Glutamatergic neuron (in vitro differentiated cells): ENCODE measurements at regions not wholly inside any gene's neighbourhood (a gene's known extent, or its start where the extent isn't known, plus 50 kb on each side); places are given as distances from the start of the nearest gene placed in this dataset.

ENCODE experiments used
- DNase-seq: peaks from one replicate; pipeline ENCODE4 v3.0.0; 2022
- H3K27ac Mint-ChIP-seq: one replicate; pipeline ENCODE4 v1.8.0; 2020; ENCODE audit warnings: mild to moderate bottlenecking, mixed read lengths, inconsistent platforms; ENCODE audit not compliant: unreplicated experiment
- H3K27me3 Mint-ChIP-seq: one replicate; pipeline ENCODE4 v1.8.0; 2020; ENCODE audit warnings: mild to moderate bottlenecking, moderate library complexity, mixed read lengths, inconsistent platforms; ENCODE audit not compliant: unreplicated experiment
- H3K36me3 Mint-ChIP-seq: one replicate; pipeline ENCODE4 v1.8.0; 2020; ENCODE audit warnings: mild to moderate bottlenecking, mixed read lengths, inconsistent platforms; ENCODE audit not compliant: unreplicated experiment
- H3K4me1 Mint-ChIP-seq: one replicate; pipeline ENCODE4 v1.8.0; 2020; ENCODE audit warnings: mild to moderate bottlenecking, low read depth, mixed read lengths, inconsistent platforms; ENCODE audit not compliant: unreplicated experiment
- H3K4me3 Mint-ChIP-seq: one replicate; pipeline ENCODE4 v1.8.0; 2020; ENCODE audit warnings: mild to moderate bottlenecking, mixed read lengths, inconsistent platforms; ENCODE audit not compliant: unreplicated experiment
- H3K9me3 Mint-ChIP-seq: one replicate; pipeline ENCODE4 v1.8.0; 2020; ENCODE audit warnings: mild to moderate bottlenecking, moderate library complexity, mixed read lengths, inconsistent platforms; ENCODE audit not compliant: unreplicated experiment
- TF ChIP-seq, protein P1 (sequence below): fragments of 200-600 bp; sonication (generic); IDR thresholded peaks from one replicate; pipeline ENCODE4 v1.5.0; 2021; ENCODE audit not compliant: partially characterized antibody, unreplicated experiment

DNA sequence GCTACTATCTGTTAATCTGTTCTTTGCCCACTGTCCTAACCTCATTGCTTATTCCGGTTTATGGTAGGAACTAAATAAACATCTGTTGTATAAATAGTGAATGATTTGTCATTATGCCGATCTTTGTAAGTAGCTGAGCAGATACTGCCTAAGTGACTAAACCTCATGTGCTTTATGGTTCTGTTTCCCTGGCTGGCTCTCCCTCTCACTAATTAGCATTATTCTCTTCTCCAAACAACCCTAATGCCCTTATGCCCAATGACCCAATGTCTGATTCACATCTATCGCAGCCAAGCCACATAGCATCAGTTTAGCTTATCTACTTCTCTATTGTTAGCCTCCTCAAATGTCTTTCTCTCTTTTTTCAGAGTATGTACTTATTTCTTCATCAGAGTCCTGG, 462.3 kb upstream of the POT1 start:
- Mint-ChIP-seq H3K9me3 (no peaks in the 10 kb centered on the region), H3K27ac (no peak overlapping the region), H3K4me3 (no peak overlapping the region), H3K27me3 (no peaks in the 10 kb centered on the region), H3K36me3 (no peaks in the 10 kb centered on the region), H3K4me1 (no peaks in the 10 kb centered on the region)
- no peak for DNase-seq
- TF ChIP-seq, protein P1, sequence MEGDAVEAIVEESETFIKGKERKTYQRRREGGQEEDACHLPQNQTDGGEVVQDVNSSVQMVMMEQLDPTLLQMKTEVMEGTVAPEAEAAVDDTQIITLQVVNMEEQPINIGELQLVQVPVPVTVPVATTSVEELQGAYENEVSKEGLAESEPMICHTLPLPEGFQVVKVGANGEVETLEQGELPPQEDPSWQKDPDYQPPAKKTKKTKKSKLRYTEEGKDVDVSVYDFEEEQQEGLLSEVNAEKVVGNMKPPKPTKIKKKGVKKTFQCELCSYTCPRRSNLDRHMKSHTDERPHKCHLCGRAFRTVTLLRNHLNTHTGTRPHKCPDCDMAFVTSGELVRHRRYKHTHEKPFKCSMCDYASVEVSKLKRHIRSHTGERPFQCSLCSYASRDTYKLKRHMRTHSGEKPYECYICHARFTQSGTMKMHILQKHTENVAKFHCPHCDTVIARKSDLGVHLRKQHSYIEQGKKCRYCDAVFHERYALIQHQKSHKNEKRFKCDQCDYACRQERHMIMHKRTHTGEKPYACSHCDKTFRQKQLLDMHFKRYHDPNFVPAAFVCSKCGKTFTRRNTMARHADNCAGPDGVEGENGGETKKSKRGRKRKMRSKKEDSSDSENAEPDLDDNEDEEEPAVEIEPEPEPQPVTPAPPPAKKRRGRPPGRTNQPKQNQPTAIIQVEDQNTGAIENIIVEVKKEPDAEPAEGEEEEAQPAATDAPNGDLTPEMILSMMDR, result no peak

DNA sequence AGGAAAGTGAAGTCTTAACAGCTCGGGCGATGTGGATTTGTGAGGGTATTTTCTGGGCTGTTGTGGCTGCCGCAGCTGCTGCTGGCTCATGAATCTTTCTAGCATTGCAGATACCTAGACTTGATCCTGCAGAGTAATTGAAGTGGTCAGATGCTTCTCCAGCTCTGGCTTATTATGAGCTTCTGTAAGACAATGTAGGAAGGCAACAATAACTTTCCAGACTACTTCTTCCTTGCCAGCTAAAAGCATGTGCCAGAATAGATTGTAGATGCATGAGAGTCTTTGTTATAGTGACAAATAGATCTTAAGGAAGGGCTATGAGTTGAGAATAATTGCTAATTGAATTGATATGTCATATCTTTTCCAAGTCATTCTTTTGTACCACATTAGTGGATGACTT, 461.4 kb upstream of the POT1 start:
- no peaks in the 10 kb centered on the region for H3K36me3 Mint-ChIP-seq
- TF ChIP-seq, protein P1, result no peak
- no peak for DNase-seq
- H3K4me1 Mint-ChIP-seq, result no peaks in the 10 kb centered on the region
- no peak overlapping the region for H3K27ac Mint-ChIP-seq
- no peak overlapping the region for H3K4me3 Mint-ChIP-seq
- no peaks in the 10 kb centered on the region for H3K9me3 Mint-ChIP-seq
- no peaks in the 10 kb centered on the region for H3K27me3 Mint-ChIP-seq

DNA sequence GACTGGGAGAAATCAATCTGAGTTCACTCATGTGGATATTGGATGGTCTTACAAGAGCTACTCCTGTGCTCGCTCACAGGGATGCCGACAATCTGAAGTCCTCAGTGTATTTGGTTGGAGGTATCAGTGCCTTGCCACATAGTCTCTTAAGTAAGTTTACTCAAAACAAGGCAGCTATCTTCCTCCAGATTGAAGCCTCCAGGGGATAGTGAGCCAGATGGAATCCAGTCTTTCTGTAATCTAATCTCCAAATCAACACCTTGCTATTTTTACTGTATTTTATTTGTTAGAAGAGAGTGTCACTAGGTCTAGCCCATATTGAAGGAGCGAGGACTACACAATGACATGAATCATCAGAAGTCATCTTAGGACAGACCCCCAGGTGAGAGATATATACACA, 456.6 kb upstream of the POT1 start:
- H3K4me3 Mint-ChIP-seq, result no peak overlapping the region
- TF ChIP-seq, protein P1, result no peak
- no peak for DNase-seq
- no peak overlapping the region for H3K27ac Mint-ChIP-seq
- no peaks in the 10 kb centered on the region for H3K27me3 Mint-ChIP-seq
- no peaks in the 10 kb centered on the region for H3K4me1 Mint-ChIP-seq
- H3K9me3 Mint-ChIP-seq, result peaks cover 2% of the 10 kb centered on the region
- H3K36me3 Mint-ChIP-seq, result peaks cover 12% of the 10 kb centered on the region

DNA sequence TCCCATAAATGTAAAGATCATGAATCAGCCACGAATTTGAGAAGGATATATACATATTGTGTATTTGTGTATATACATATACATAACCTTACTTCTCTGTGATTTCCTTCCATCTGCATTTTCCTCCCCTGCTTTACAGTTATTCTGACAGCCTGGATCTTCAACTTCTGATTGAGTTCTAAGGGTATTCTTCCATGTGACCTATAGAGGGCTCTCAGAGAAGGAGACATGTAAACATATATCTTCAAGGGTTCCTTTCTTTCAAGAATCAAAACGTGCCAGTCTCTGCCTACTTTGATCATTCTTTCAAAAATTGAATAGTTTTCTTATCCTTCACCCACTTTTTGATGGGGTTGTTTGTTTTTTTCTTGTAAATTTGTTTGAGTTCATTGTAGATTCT, 453.7 kb upstream of the POT1 start:
- H3K27ac Mint-ChIP-seq, result no peak overlapping the region
- H3K4me1 Mint-ChIP-seq, result peaks cover 3% of the 10 kb centered on the region
- TF ChIP-seq, protein P1, result no peak
- H3K36me3 Mint-ChIP-seq, result peaks cover 12% of the 10 kb centered on the region
- no peak for DNase-seq
- no peak overlapping the region for H3K4me3 Mint-ChIP-seq
- peaks cover 2% of the 10 kb centered on the region for H3K9me3 Mint-ChIP-seq
- no peaks in the 10 kb centered on the region for H3K27me3 Mint-ChIP-seq

DNA sequence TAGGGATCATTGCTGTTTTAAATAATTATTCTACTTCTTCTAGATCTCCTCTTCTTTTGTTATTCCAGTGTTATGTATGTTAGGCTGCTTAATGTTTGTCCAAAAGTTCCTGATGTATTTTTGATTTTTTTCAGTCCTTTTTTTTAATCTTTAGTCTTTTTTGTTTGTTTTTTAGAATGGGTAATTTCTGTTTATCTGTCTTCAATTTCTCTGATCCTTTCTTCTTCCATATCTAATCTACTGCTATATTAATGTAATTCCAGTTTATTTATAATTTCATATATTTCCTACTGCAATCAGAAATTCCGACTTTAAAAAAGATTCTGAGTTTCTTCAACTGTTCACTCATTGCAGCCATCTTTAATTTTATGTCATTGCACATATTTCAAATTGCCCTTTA, 452.8 kb upstream of the POT1 start:
- TF ChIP-seq, protein P1, result no peak
- H3K4me3 Mint-ChIP-seq, result no peak overlapping the region

More for the DNA sequence above, 452.8 kb upstream of the POT1 start:
- H3K9me3 Mint-ChIP-seq, result peaks cover 2% of the 10 kb centered on the region
- peaks cover 6% of the 10 kb centered on the region for H3K4me1 Mint-ChIP-seq
- no peak overlapping the region for H3K27ac Mint-ChIP-seq
- no peaks in the 10 kb centered on the region for H3K27me3 Mint-ChIP-seq
- peaks cover 12% of the 10 kb centered on the region for H3K36me3 Mint-ChIP-seq
- DNase-seq, result no peak
